MM.1S (cell line): ENCODE measurements at regions not wholly inside any gene's neighbourhood (a gene's known extent, or its start where the extent isn't known, plus 50 kb on each side); places are given as distances from the start of the nearest gene placed in this dataset.

Experiments
- EZH2 ChIP-seq: fragments of 300-600 bp; sonication (generic); optimal IDR thresholded peaks from 2 replicates; pipeline ENCODE3; 2017; ENCODE audit warnings: low read depth, mild to moderate bottlenecking, antibody characterized with exemption, low read length, mixed read lengths
- EZH2phosphoT487 ChIP-seq: fragments of 300-600 bp; sonication (generic); IDR thresholded peaks from 2 replicates; pipeline ENCODE4 v1.6.1; 2018; ENCODE audit warnings: antibody characterized with exemption, low read length
- TF ChIP-seq, protein P1 (sequence below): fragments of 300-600 bp; sonication (generic); IDR thresholded peaks from 2 replicates; pipeline ENCODE4 v1.5.1; 2016; ENCODE audit warnings: antibody characterized with exemption, low read length, mixed read lengths

DNA sequence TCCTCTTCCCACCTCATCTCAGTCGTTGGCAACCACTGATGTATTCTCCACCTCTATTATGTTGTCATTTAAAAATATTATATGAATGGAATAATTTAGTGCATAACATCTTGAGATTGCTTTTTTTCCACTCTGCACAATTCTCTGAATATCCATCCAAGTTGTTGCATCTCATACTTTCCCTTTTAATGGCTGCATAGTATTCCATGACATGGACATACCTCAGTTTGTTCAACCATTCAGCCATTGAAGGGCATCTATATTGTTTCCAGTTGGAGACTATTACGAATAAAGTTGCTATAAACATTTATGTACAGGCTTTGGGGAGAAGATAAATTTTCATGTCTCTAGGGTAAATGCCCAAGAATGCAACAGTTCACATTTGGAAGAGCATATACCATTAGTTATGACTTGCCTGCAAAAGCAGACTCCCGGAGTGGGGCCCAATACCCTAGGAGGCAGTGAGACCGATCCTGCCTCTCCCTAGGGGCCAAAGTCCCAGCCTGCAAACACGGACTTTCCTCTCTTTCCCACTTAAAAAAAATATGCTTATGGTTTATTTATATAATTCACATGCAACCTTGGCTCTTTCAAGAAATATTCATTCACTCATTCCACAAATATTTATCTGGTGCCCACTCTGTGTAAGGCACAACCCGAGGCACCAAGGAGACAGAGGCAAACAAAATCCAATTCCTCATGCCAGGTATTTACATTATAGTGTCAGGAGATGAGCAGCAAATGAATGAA lies 227.0 kb upstream of the PMEPA1 start:
- no peak for TF ChIP-seq EZH2
- TF ChIP-seq, protein P1, sequence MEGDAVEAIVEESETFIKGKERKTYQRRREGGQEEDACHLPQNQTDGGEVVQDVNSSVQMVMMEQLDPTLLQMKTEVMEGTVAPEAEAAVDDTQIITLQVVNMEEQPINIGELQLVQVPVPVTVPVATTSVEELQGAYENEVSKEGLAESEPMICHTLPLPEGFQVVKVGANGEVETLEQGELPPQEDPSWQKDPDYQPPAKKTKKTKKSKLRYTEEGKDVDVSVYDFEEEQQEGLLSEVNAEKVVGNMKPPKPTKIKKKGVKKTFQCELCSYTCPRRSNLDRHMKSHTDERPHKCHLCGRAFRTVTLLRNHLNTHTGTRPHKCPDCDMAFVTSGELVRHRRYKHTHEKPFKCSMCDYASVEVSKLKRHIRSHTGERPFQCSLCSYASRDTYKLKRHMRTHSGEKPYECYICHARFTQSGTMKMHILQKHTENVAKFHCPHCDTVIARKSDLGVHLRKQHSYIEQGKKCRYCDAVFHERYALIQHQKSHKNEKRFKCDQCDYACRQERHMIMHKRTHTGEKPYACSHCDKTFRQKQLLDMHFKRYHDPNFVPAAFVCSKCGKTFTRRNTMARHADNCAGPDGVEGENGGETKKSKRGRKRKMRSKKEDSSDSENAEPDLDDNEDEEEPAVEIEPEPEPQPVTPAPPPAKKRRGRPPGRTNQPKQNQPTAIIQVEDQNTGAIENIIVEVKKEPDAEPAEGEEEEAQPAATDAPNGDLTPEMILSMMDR = no peak
- no peak for TF ChIP-seq EZH2phosphoT487
